Keratinocyte (primary cell): ENCODE measurements at regions not wholly inside any gene's neighbourhood (a gene's known extent, or its start where the extent isn't known, plus 50 kb on each side); places are given as distances from the start of the nearest gene placed in this dataset.
A peak's percentile ranks its signal among the peaks of the same experiment; 100 is the strongest.
"Not testable (repeated sequence)": the region's sequence is repeated elsewhere in the genome, so short reads cannot be mapped to it uniquely, and the experiment has no call there.

ENCODE experiments used
- DNase-seq: peaks from one replicate; pipeline ENCODE4 v3.0.0-alpha.2; 2011; ENCODE audit warnings: low read depth, missing footprints, low spot score
- FAIRE-seq: peaks from 2 replicates; lab custom pipeline; 2011; peaks lifted over from hg19 to GRCh38; lab: Jason Lieb, UNC
- H2AFZ ChIP-seq: 2 replicates; pipeline ENCODE4 v1.6.0; 2012; ENCODE audit warnings: low read length, control low read depth, inconsistent platforms; ENCODE audit not compliant: control insufficient read depth
- H3K27ac ChIP-seq: 2 replicates; pipeline ENCODE4 v1.5.1; 2011; ENCODE audit warnings: low read length; ENCODE audit not compliant: control insufficient read depth, insufficient read depth
- H3K27me3 ChIP-seq: 3 replicates; pipeline ENCODE4 v1.6.0; 2011; ENCODE audit warnings: low read length; ENCODE audit not compliant: control insufficient read depth, insufficient read depth; ENCODE audit errors: extremely low read depth
- H3K36me3 ChIP-seq, 2 experiments: 2 replicates in 1 of 2; 3 replicates in 1 of 2; pipeline ENCODE4 v1.5.1; 2011; ENCODE audit warnings: low read length in 2 of 2, mild to moderate bottlenecking in 1 of 2; ENCODE audit not compliant: control insufficient read depth in 2 of 2, insufficient read depth in 2 of 2; ENCODE audit errors: extremely low read depth in 1 of 2
- H3K4me1 ChIP-seq: 3 replicates; pipeline ENCODE4 v1.5.1; 2011; ENCODE audit warnings: low read length; ENCODE audit not compliant: control insufficient read depth, insufficient read depth; ENCODE audit errors: extremely low read depth
- H3K4me2 ChIP-seq: 3 replicates; pipeline ENCODE4 v1.6.0; 2011; ENCODE audit warnings: low read depth, low read length; ENCODE audit not compliant: control insufficient read depth, insufficient read depth; ENCODE audit errors: extremely low read depth
- H3K4me3 ChIP-seq, 3 experiments: fragments of 200-600 bp in 1 of 3; sonication (generic) in 1 of 3; 2 replicates in 2 of 3; 3 replicates in 1 of 3; pipeline ENCODE4 v1.5.1; 2011 to 2016; ENCODE audit warnings: low read length in 3 of 3, mild to moderate bottlenecking in 3 of 3, control low read depth in 2 of 3, inconsistent platforms in 1 of 3, low read depth in 1 of 3, mixed read lengths in 1 of 3, mixed run types in 1 of 3, moderate library complexity in 1 of 3; ENCODE audit not compliant: control insufficient read depth in 2 of 3, insufficient read depth in 2 of 3; ENCODE audit errors: extremely low read depth in 1 of 3
- H3K79me2 ChIP-seq: 2 replicates; pipeline ENCODE4 v1.6.0; 2012; ENCODE audit warnings: low read length; ENCODE audit not compliant: control insufficient read depth, insufficient read depth
- H3K9ac ChIP-seq: 3 replicates; pipeline ENCODE4 v1.6.0; 2011; ENCODE audit warnings: low read length; ENCODE audit not compliant: control insufficient read depth, insufficient read depth; ENCODE audit errors: extremely low read depth
- H3K9me1 ChIP-seq: 3 replicates; pipeline ENCODE4 v1.6.0; 2011; ENCODE audit warnings: low read length; ENCODE audit not compliant: control insufficient read depth, insufficient read depth; ENCODE audit errors: extremely low read depth
- H3K9me3 ChIP-seq: 2 replicates; pipeline ENCODE4 v1.5.1; 2012; ENCODE audit warnings: low read depth, low read length; ENCODE audit not compliant: control insufficient read depth
- H4K20me1 ChIP-seq: 3 replicates; pipeline ENCODE4 v1.6.0; 2011; ENCODE audit warnings: low read length; ENCODE audit not compliant: control insufficient read depth, insufficient read depth; ENCODE audit errors: extremely low read depth
- CTCF ChIP-seq, 3 experiments: IDR thresholded peaks in 1 of 3; conservative IDR thresholded peaks in 1 of 3; optimal IDR thresholded peaks in 1 of 3; 2 replicates in 2 of 3; 3 replicates in 1 of 3; pipeline versions ENCODE3 to v1.5.1; 2011; ENCODE audit warnings: low read length in 3 of 3, mild to moderate bottlenecking in 3 of 3, moderate library complexity in 2 of 3, control low read depth in 1 of 3, inconsistent platforms in 1 of 3; ENCODE audit not compliant: insufficient read depth in 2 of 3; ENCODE audit errors: extremely low read depth in 1 of 3
- EZH2 ChIP-seq: IDR thresholded peaks from one replicate; pipeline ENCODE4 v1.6.1; 2012; ENCODE audit warnings: inconsistent platforms, mild to moderate bottlenecking, low read length, moderate library complexity
- dilution Hi-C: fragments of 300-500 bp; cut with MboI; formaldehyde crosslinking; loops from one replicate; pipeline ENCODE4 v1.7.0; 2020; ENCODE audit warnings: low sequenced_read_pairs; ENCODE audit not compliant: extremely low pct_ligation_motif_present

GRCh38 chr15:77944002-77944867, 133.3 kb downstream of the TBC1D2B start:
- Histone ChIP-seq H3K27ac (no peak overlapping the region), H3K4me2 (peak overlapping the region; percentile 66), H4K20me1 (no peaks in the 10 kb centered on the region), H3K9ac (no peak overlapping the region), H2AFZ (peak overlapping the region; percentile 43), H3K79me2 (no peaks in the 10 kb centered on the region), H3K4me1 (no peaks in the 10 kb centered on the region), H3K27me3 (no peaks in the 10 kb centered on the region), H3K9me3 (no peaks in the 10 kb centered on the region), H3K36me3 (no peaks in the 10 kb centered on the region), H3K4me3 (peak overlapping the region in 1 of 3 experiments; percentile 27), H3K9me1 (no peaks in the 10 kb centered on the region)
- DNase-seq = no peak
- FAIRE-seq = no peak
- TF ChIP-seq EZH2 (no peak), CTCF (optimal IDR thresholded peaks at IDR 0.05 in 1 of 3, IDR thresholded peaks at IDR 0.05 in 1 of 3, conservative IDR thresholded peaks at IDR 0.05 in 1 of 3; ENCODE audit: extremely low read depth in 1 of 3, insufficient read depth in 2 of 3, low read length in 3 of 3) (no peak)
- dilution Hi-C loops = no loop called here

GRCh38 chr15:77942611-77943211, 134.8 kb downstream of the TBC1D2B start:
- Histone ChIP-seq H2AFZ (no peak overlapping the region), H3K9me3 (no peaks in the 10 kb centered on the region), H3K27me3 (no peaks in the 10 kb centered on the region), H3K36me3 (no peaks in the 10 kb centered on the region), H3K4me3 (no peak overlapping the region), H3K9me1 (no peaks in the 10 kb centered on the region), H3K4me1 (no peaks in the 10 kb centered on the region), H3K79me2 (no peaks in the 10 kb centered on the region), H3K9ac (no peak overlapping the region), H3K4me2 (no peak overlapping the region), H4K20me1 (no peaks in the 10 kb centered on the region), H3K27ac (no peak overlapping the region)
- no peak for FAIRE-seq
- dilution Hi-C loops = no loop called here
- no peak for DNase-seq
- no peak for TF ChIP-seq EZH2
- TF ChIP-seq CTCF (optimal IDR thresholded peaks at IDR 0.05 in 1 of 3, IDR thresholded peaks at IDR 0.05 in 1 of 3, conservative IDR thresholded peaks at IDR 0.05 in 1 of 3; ENCODE audit: extremely low read depth in 1 of 3, insufficient read depth in 2 of 3, low read length in 3 of 3) = no peak

- H3K4me3 ChIP-seq, H3K4me1 ChIP-seq, H4K20me1 ChIP-seq, H3K79me2 ChIP-seq, H3K27me3 ChIP-seq, DNase-seq, H3K9me1 ChIP-seq, H2AFZ ChIP-seq, H3K9me3 ChIP-seq, H3K36me3 ChIP-seq, H3K27ac ChIP-seq, H3K4me2 ChIP-seq, H3K9ac ChIP-seq, dilution Hi-C loops, FAIRE-seq: not testable (repeated sequence)
These were observed 136.3 kb downstream of the TBC1D2B start for GRCh38 chr15:77941090-77941827.
